ENCODE measurements at regions not wholly inside any gene's neighbourhood (a gene's known extent, or its start where the extent isn't known, plus 50 kb on each side); places are given as distances from the start of the nearest gene placed in this dataset.

GRCh38 chr6:68139130-68139529, 496.0 kb upstream of the ADGRB3 start:
- no peaks in the 10 kb centered on the region for H3K27me3 ChIP-seq (replicated peaks; ENCODE audit: insufficient read depth, low read length)
- H3K36me3 ChIP-seq (replicated peaks; ENCODE audit: insufficient read depth, low read length) = no peaks in the 10 kb centered on the region
- no peak overlapping the region for H3K4me2 ChIP-seq (ENCODE audit: low read depth, low read length)
- no peaks in the 10 kb centered on the region for H3F3A ChIP-seq (ENCODE audit: insufficient read depth, low read length)
- DNase-seq = no peak
- TF ChIP-seq, protein P1, sequence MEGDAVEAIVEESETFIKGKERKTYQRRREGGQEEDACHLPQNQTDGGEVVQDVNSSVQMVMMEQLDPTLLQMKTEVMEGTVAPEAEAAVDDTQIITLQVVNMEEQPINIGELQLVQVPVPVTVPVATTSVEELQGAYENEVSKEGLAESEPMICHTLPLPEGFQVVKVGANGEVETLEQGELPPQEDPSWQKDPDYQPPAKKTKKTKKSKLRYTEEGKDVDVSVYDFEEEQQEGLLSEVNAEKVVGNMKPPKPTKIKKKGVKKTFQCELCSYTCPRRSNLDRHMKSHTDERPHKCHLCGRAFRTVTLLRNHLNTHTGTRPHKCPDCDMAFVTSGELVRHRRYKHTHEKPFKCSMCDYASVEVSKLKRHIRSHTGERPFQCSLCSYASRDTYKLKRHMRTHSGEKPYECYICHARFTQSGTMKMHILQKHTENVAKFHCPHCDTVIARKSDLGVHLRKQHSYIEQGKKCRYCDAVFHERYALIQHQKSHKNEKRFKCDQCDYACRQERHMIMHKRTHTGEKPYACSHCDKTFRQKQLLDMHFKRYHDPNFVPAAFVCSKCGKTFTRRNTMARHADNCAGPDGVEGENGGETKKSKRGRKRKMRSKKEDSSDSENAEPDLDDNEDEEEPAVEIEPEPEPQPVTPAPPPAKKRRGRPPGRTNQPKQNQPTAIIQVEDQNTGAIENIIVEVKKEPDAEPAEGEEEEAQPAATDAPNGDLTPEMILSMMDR (IDR thresholded peaks at IDR 0.05; ENCODE audit: low read length) = no peak
- TF ChIP-seq EZH2 (optimal IDR thresholded peaks at IDR 0.05; ENCODE audit: low read depth, low read length) = no peak
- TF ChIP-seq EZH2phosphoT487 (IDR thresholded peaks at IDR 0.05; ENCODE audit: low read length) = no peak
- no peaks in the 10 kb centered on the region for H3K79me2 ChIP-seq (ENCODE audit: low read length)
- no peak overlapping the region for H3K27ac ChIP-seq (ENCODE audit: low read length)
- H3K9me2 ChIP-seq (replicated peaks; ENCODE audit: insufficient read depth, low read length) = no peaks in the 10 kb centered on the region
- no peaks in the 10 kb centered on the region for H3K9me3 ChIP-seq (replicated peaks; ENCODE audit: insufficient read depth, low read length)
- no peak overlapping the region for H2AFZ ChIP-seq (ENCODE audit: low read length)
- no peak overlapping the region for H3K4me3 ChIP-seq (ENCODE audit: low read length)
- H3K9ac ChIP-seq (ENCODE audit: low read length) = no peak overlapping the region
- H3K4me1 ChIP-seq (ENCODE audit: low read length) = no peaks in the 10 kb centered on the region
- H4K20me1 ChIP-seq (ENCODE audit: insufficient read depth, low read length) = no peaks in the 10 kb centered on the region

- Histone ChIP-seq H3K9me2 (replicated peaks; ENCODE audit: insufficient read depth, low read length) (no peaks in the 10 kb centered on the region), H2AFZ (ENCODE audit: low read length) (no peak overlapping the region), H3F3A (ENCODE audit: insufficient read depth, low read length) (no peaks in the 10 kb centered on the region), H3K36me3 (replicated peaks; ENCODE audit: insufficient read depth, low read length) (no peaks in the 10 kb centered on the region), H3K79me2 (ENCODE audit: low read length) (no peaks in the 10 kb centered on the region), H3K4me1 (ENCODE audit: low read length) (no peaks in the 10 kb centered on the region), H3K4me2 (ENCODE audit: low read depth, low read length) (no peak overlapping the region), H3K4me3 (ENCODE audit: low read length) (no peak overlapping the region), H3K9ac (ENCODE audit: low read length) (no peak overlapping the region), H3K27me3 (replicated peaks; ENCODE audit: insufficient read depth, low read length) (no peaks in the 10 kb centered on the region), H3K27ac (ENCODE audit: low read length) (no peak overlapping the region), H3K9me3 (replicated peaks; ENCODE audit: insufficient read depth, low read length) (no peaks in the 10 kb centered on the region), H4K20me1 (ENCODE audit: insufficient read depth, low read length) (no peaks in the 10 kb centered on the region)
- DNase-seq = no peak
- TF ChIP-seq EZH2phosphoT487 (IDR thresholded peaks at IDR 0.05; ENCODE audit: low read length) = no peak
- TF ChIP-seq, protein P1 (IDR thresholded peaks at IDR 0.05; ENCODE audit: low read length) = no peak
- no peak for TF ChIP-seq EZH2 (optimal IDR thresholded peaks at IDR 0.05; ENCODE audit: low read depth, low read length)
These were observed 500.3 kb upstream of the ADGRB3 start for GRCh38 chr6:68134796-68135195.

DNA sequence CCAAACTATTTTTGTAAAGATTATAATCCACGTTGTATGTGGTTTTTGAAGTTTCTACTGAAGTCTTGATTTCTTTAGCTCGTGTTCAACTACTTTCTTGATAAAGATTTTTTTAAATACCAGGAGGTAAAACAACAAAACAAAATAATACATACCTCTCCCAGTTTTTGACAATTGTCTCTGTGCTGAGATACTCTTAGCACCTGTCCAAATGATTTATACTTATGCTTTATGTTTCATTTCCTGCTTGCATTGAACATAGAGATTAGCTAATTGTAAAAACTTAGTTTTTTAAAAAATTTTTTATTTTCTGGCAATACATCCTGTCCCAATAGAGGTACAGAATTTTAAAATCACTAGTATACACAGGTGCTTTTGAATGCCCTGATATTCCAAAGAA, 506.9 kb upstream of the ADGRB3 start:
- no peak for DNase-seq
- H3K4me2 ChIP-seq (ENCODE audit: low read depth, low read length) = no peak overlapping the region
- H3F3A ChIP-seq (ENCODE audit: insufficient read depth, low read length) = no peaks in the 10 kb centered on the region
- H3K9me3 ChIP-seq (replicated peaks; ENCODE audit: insufficient read depth, low read length) = no peaks in the 10 kb centered on the region
- no peaks in the 10 kb centered on the region for H3K9me2 ChIP-seq (replicated peaks; ENCODE audit: insufficient read depth, low read length)
- H3K4me3 ChIP-seq (ENCODE audit: low read length) = no peak overlapping the region
- no peak overlapping the region for H3K27ac ChIP-seq (ENCODE audit: low read length)
- H2AFZ ChIP-seq (ENCODE audit: low read length) = no peak overlapping the region
- H3K27me3 ChIP-seq (replicated peaks; ENCODE audit: insufficient read depth, low read length) = no peaks in the 10 kb centered on the region
- no peaks in the 10 kb centered on the region for H3K79me2 ChIP-seq (ENCODE audit: low read length)
- no peak overlapping the region for H3K9ac ChIP-seq (ENCODE audit: low read length)
- no peaks in the 10 kb centered on the region for H3K4me1 ChIP-seq (ENCODE audit: low read length)
- H4K20me1 ChIP-seq (ENCODE audit: insufficient read depth, low read length) = no peaks in the 10 kb centered on the region
- no peak for TF ChIP-seq EZH2phosphoT487 (IDR thresholded peaks at IDR 0.05; ENCODE audit: low read length)
- TF ChIP-seq, protein P1 (IDR thresholded peaks at IDR 0.05; ENCODE audit: low read length) = no peak
- TF ChIP-seq EZH2 (optimal IDR thresholded peaks at IDR 0.05; ENCODE audit: low read depth, low read length) = no peak
- no peaks in the 10 kb centered on the region for H3K36me3 ChIP-seq (replicated peaks; ENCODE audit: insufficient read depth, low read length)
